ENCODE measurements at regions not wholly inside any gene's neighbourhood (a gene's known extent, or its start where the extent isn't known, plus 50 kb on each side); places are given as distances from the start of the nearest gene placed in this dataset.

DNA sequence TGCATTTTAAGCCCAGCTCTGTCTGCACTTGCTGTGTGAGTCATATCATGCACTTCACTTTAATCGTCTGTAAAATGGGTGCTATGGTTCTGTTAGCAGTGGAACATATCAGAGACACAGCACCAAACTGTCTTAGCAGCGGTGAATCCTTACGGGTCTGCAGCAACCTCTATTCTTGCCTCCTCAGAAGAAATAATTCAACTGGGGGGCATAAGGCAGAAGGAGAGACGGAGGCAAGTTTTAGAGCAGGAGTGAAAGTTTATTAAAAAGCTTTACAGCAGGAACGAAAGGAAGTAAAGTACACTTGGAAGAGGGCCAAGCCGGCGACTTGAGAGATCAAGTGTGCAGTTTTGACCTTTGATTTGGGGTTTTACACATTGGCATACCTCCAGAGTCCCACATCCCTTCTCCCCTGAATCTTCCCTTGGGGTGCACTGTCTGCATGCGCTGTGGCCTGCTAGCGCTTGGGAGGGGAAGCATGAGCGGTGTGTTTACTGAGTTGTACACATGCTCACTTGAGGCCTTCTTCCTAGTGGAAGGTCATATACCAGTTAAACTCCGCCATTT is 109.8 kb downstream of the DDX1 start:
- DNase-seq, result no peak

- DNase-seq, result no peak
These were observed 110.3 kb downstream of the DDX1 start for GRCh38 chr2:15701991-15702390.

GRCh38 chr2:15702452-15702851 is 110.8 kb downstream of the DDX1 start:
- no peak for DNase-seq

DNA sequence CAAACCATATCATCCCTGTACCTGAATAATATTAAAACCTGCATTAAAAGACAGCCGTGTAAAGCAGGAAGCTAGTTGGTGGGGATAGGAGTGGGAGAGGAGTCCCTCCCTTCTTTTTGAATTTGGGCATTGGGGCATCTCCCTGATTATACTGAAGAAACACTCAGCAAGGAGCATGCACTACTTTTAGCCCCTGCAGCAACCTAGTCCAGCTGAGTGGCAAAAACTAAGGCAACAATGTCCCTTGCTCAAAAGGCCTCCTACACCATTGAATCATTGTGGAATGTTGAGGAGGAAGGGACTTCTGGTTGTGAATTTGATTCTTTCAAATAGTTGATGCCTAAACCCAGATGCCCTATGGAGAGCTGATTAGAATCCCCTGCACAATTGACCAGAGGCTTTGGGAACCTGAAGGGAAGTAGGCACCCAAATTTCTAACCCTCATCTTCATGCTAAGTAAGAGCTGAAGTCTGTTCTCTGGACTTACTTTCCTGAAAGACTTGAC is 111.7 kb downstream of the DDX1 start:
- DNase-seq, result no peak

GRCh38 chr2:15704086-15704787 is 112.6 kb downstream of the DDX1 start:
- no peak for DNase-seq

DNA sequence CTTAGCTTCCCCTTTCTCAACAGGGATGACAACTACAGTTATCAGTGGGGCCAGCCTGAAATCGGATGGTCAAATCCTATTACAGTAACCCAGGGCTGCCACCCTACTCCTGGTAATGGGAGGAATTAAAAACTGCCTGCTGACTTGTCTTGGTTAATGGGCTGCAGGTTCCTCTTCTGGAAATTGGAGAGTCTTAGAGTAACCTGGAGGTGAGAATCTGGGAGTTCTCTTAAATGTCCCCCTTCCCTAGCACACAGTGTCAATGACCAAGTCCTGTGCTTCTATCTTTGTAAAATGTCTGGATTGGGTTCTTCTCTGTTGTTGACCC is 113.1 kb downstream of the DDX1 start:
- no peak for DNase-seq

GRCh38 chr2:15705310-15705709 is 113.6 kb downstream of the DDX1 start:
- DNase-seq, result no peak

DNA sequence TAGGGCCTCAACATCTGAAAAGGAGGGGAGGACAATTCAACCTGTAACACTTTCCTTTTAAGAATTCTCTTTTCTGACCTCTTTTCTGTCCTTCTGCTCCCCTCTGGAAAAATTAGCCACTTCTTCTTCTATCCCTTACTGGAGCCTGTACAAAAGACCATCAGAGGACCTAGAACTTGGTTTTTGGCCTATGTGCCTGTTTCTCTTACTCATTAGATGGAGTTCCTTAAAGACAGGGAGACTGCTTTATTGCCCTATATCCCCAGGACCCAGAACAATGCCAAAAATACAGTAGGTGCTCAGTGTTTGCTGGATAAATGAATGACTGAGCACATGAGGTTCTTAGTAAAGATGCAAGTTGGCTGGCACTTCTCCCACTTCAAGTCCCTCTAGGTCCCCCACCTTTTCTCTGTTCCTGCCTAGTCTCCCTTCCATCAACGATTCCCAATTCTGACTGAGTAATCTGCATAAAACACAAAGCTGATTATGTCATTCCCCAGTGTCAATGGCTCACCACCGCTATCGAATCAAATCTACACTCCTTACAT is 114.2 kb downstream of the DDX1 start:
- no peak for DNase-seq

- no peak for DNase-seq
These were observed 114.8 kb downstream of the DDX1 start for GRCh38 chr2:15706424-15706823.

GRCh38 chr2:15706986-15707632 is 115.4 kb downstream of the DDX1 start:
- DNase-seq, result no peak

GRCh38 chr2:15708161-15708560 is 116.5 kb downstream of the DDX1 start:
- no peak for DNase-seq

GRCh38 chr2:15708865-15709820 is 117.5 kb downstream of the DDX1 start:
- no peak for DNase-seq

GRCh38 chr2:15711126-15711860 is 119.6 kb downstream of the DDX1 start:
- DNase-seq, result no peak

DNA sequence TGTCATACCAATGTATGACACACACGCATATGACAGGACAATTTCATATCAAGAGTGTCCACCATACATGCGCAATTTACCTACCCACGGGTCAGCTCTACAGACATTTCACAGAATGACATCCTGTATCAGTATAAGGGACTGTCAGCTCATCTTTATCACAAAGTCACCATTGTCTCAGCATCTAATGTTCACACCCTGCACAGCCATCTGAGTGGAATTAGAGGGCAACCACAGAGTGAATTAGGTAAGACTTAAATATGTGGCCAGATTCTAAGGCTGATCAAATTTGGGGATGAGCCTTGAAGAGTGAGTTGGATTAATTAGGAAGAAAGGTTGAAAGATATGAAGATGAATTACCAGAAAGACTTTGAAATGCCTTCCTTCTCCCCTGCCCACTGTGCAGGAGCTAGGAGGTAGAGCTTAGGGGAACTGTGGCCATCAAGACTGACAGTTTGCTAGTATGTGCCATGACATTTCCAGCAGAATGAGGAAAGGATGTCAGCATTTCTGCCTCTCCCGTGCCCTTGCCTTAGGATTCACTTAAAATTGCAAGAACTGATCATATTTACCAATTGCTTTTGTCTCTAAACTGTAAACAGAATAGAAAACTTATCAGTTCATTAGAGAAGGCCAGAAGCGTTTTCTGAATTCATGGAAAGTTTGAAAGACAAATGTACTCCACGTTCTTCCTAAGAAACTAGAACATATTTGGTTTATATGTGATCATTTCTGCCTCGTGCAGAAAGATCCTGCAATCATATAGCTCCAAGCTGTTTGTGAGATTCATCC is 121.1 kb downstream of the DDX1 start:
- no peak for DNase-seq

DNA sequence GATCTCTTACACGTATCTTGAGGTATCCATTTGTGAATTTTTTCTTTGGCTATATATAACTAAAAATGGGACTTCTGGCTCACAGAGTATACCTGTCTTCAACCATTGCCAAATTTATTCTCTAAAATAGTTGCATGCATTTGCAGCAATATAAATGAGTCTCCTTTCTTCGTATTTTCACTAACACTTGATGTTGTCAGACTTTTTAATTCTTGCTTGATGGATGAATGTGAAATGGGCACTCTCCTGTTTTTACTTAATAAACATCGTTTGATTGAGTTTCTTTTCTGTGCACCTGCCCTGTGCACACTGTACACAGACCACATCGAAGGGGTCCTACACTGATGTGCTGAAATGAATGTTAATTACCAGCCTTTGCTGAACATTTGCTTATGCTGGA is 121.8 kb downstream of the DDX1 start:
- DNase-seq, result no peak

GRCh38 chr2:15714002-15714401 is 122.3 kb downstream of the DDX1 start:
- no peak for DNase-seq

DNA sequence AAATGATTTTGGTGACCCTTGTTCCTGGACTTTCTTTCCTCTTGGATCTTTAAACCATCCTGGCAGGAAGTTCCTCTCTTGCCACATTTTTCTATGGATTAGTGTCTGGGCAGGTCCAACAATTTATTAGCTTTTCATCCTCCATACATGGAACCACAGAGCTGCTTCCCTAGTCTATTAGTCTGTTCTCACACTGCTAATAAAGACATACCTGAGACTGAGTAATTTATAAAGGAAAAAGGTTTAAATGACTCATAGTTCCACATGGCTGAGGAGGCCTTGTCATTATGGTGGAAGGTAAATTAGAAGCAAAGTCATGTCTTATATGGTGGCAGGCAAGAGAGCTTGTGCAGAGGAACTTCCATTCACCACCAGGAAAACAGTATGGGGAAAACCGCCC is 122.9 kb downstream of the DDX1 start:
- no peak for DNase-seq

GRCh38 chr2:15715596-15715995 is 123.9 kb downstream of the DDX1 start:
- DNase-seq, result no peak

- no peak for DNase-seq
These were observed 126.7 kb downstream of the DDX1 start for GRCh38 chr2:15718103-15718943.

All from muscle of arm (tissue), 1 donor.